Fibroblast of lung (primary cell): ENCODE measurements at regions not wholly inside any gene's neighbourhood (a gene's known extent, or its start where the extent isn't known, plus 50 kb on each side); places are given as distances from the start of the nearest gene placed in this dataset.

ENCODE experiments used
- EZH2 ChIP-seq: IDR thresholded peaks from 2 replicates; pipeline ENCODE4 v1.5.1; 2012; ENCODE audit warnings: low read length, control low read depth, mild to moderate bottlenecking; ENCODE audit errors: missing control alignments
- TF ChIP-seq, protein P1 (sequence below), 2 donors: IDR thresholded peaks in 1 of 2; conservative IDR thresholded peaks in 1 of 2; 1 replicate in 1 of 2; 2 replicates in 1 of 2; pipeline ENCODE4 v1.5.1; 2011 to 2012; ENCODE audit warnings: low read length in 2 of 2, control low read depth in 1 of 2, inconsistent platforms in 1 of 2, low read depth in 1 of 2, mild to moderate bottlenecking in 1 of 2

DNA sequence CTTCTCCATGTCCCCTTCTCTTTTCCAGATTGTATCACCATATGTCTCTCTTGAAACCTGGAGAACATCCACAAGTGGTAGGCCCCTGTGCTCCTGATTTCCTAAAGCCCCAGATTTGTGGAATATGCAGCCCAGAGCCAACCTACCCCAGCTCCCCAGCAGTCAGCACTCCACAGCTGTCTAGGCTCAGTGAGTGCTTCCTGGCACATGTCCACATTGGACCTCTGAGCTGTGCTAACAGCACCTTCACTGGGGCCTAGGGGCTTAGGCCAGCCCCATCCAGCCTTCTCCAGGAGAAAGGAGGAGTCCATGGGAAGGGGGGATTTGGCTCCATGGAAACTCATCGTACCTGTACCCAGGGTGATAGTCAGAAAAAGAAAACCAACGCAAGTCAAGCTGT, 192.7 kb downstream of the FGFR2 start:
- TF ChIP-seq, protein P1, sequence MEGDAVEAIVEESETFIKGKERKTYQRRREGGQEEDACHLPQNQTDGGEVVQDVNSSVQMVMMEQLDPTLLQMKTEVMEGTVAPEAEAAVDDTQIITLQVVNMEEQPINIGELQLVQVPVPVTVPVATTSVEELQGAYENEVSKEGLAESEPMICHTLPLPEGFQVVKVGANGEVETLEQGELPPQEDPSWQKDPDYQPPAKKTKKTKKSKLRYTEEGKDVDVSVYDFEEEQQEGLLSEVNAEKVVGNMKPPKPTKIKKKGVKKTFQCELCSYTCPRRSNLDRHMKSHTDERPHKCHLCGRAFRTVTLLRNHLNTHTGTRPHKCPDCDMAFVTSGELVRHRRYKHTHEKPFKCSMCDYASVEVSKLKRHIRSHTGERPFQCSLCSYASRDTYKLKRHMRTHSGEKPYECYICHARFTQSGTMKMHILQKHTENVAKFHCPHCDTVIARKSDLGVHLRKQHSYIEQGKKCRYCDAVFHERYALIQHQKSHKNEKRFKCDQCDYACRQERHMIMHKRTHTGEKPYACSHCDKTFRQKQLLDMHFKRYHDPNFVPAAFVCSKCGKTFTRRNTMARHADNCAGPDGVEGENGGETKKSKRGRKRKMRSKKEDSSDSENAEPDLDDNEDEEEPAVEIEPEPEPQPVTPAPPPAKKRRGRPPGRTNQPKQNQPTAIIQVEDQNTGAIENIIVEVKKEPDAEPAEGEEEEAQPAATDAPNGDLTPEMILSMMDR (conservative IDR thresholded peaks at IDR 0.05 in 1 of 2, IDR thresholded peaks at IDR 0.05 in 1 of 2; ENCODE audit: low read depth in 1 of 2, low read length in 2 of 2), result no peak
- no peak for TF ChIP-seq EZH2
